Endodermal cell (in vitro differentiated cells): ENCODE measurements at regions not wholly inside any gene's neighbourhood (a gene's known extent, or its start where the extent isn't known, plus 50 kb on each side); places are given as distances from the start of the nearest gene placed in this dataset.
A peak's percentile ranks its signal among the peaks of the same experiment; 100 is the strongest.
"Not testable (repeated sequence)": the region's sequence is repeated elsewhere in the genome, so short reads cannot be mapped to it uniquely, and the experiment has no call there.

Experiments
- DNase-seq: peaks from one replicate; pipeline ENCODE4 v3.0.0-alpha.2; 2017
- H3K27ac ChIP-seq: 2 replicates; pipeline ENCODE4 v1.5.1; 2013; ENCODE audit warnings: mild to moderate bottlenecking, low read depth, low read length, moderate library complexity
- H3K27me3 ChIP-seq: 2 replicates; pipeline ENCODE4 v1.6.1; 2013; ENCODE audit warnings: mild to moderate bottlenecking, low read length, moderate library complexity; ENCODE audit not compliant: insufficient read depth, control insufficient read depth, poor library complexity, severe bottlenecking
- H3K36me3 ChIP-seq: 2 replicates; pipeline ENCODE4 v1.7.0; 2013; ENCODE audit warnings: mild to moderate bottlenecking, low read length, moderate library complexity; ENCODE audit not compliant: control insufficient read depth, insufficient read depth
- H3K4me1 ChIP-seq: one replicate; pipeline ENCODE4 v1.7.0; 2013; ENCODE audit warnings: low read length; ENCODE audit not compliant: control insufficient read depth, insufficient read depth
- H3K4me3 ChIP-seq: 2 replicates; pipeline ENCODE4 v1.5.1; 2013; ENCODE audit warnings: mild to moderate bottlenecking, low read length, moderate library complexity
- H3K9ac ChIP-seq: 2 replicates; pipeline ENCODE4 v1.6.1; 2013; ENCODE audit warnings: mild to moderate bottlenecking, low read length, moderate library complexity; ENCODE audit not compliant: poor library complexity, severe bottlenecking; ENCODE audit errors: extremely low read depth
- H3K9me3 ChIP-seq: 2 replicates; pipeline ENCODE4 v1.6.1; 2013; ENCODE audit warnings: mild to moderate bottlenecking, low read length, moderate library complexity; ENCODE audit not compliant: control insufficient read depth
- H3K27ac Mint-ChIP-seq: 2 replicates; pipeline ENCODE4 v1.8.0; 2020; ENCODE audit warnings: mixed read lengths
- H3K27me3 Mint-ChIP-seq: 2 replicates; pipeline ENCODE4 v1.8.0; 2021; ENCODE audit warnings: mild to moderate bottlenecking, mixed read lengths; ENCODE audit not compliant: insufficient read depth
- H3K36me3 Mint-ChIP-seq: 2 replicates; pipeline ENCODE4 v1.8.0; 2020; ENCODE audit warnings: low read depth, mixed read lengths
- H3K4me1 Mint-ChIP-seq: 2 replicates; pipeline ENCODE4 v1.8.0; 2020; ENCODE audit warnings: mixed read lengths
- H3K4me3 Mint-ChIP-seq: 2 replicates; pipeline ENCODE4 v1.8.0; 2020; ENCODE audit warnings: mild to moderate bottlenecking, moderate library complexity, mixed read lengths
- H3K9me3 Mint-ChIP-seq: 2 replicates; pipeline ENCODE4 v1.8.0; 2020; ENCODE audit warnings: mild to moderate bottlenecking, mixed read lengths
- WGBS, 2 experiments: methylation state at CpG; one replicate each; pipeline versions ENCODE4 v1.1.5 to v1.1.7; 2013; ENCODE audit warnings: missing lambda C conversion rate in 2 of 2, mixed read lengths in 1 of 2; ENCODE audit not compliant: insufficient coverage in 1 of 2, insufficient read length in 1 of 2; 5-methylcytosine and 5-hydroxymethylcytosine counted together
- TF ChIP-seq, protein P1 (sequence below): fragments of 200-600 bp; sonication (generic); conservative IDR thresholded peaks from 2 replicates; pipeline ENCODE4 v1.5.0; 2021; ENCODE audit warnings: antibody characterized with exemption, mild to moderate bottlenecking

DNA sequence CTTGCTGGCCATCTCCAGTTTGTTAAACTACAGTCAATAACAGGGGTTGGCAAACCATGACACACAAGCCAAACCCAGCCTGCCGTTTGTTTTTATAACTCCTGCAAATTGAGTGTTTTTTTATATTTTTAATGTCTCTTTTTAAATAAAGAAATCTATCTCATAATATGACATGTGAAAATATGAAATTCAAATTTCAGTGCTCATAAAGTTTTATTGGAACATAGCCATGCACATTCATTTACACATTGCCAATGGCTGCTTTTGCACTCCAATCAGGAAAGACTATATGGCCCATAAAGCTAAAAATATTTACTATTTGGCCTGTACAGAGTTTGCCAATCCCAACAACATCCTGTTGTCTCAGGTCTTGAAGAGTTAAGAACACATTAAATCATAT is 129.0 kb upstream of the SRSF6 start:
- no peak for DNase-seq
- H3K4me1 Mint-ChIP-seq, result peaks cover 10% of the 10 kb centered on the region
- H3K36me3 Mint-ChIP-seq, result peaks cover 2% of the 10 kb centered on the region
- H3K36me3 ChIP-seq, result no peaks in the 10 kb centered on the region
- peaks cover 11% of the 10 kb centered on the region for H3K9me3 Mint-ChIP-seq
- H3K27ac ChIP-seq, result no peak overlapping the region
- WGBS, 2 experiments, result no CpG with 5 or more reads among the region's 1 CpG
- TF ChIP-seq, protein P1, sequence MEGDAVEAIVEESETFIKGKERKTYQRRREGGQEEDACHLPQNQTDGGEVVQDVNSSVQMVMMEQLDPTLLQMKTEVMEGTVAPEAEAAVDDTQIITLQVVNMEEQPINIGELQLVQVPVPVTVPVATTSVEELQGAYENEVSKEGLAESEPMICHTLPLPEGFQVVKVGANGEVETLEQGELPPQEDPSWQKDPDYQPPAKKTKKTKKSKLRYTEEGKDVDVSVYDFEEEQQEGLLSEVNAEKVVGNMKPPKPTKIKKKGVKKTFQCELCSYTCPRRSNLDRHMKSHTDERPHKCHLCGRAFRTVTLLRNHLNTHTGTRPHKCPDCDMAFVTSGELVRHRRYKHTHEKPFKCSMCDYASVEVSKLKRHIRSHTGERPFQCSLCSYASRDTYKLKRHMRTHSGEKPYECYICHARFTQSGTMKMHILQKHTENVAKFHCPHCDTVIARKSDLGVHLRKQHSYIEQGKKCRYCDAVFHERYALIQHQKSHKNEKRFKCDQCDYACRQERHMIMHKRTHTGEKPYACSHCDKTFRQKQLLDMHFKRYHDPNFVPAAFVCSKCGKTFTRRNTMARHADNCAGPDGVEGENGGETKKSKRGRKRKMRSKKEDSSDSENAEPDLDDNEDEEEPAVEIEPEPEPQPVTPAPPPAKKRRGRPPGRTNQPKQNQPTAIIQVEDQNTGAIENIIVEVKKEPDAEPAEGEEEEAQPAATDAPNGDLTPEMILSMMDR, result no peak
- peaks cover 4% of the 10 kb centered on the region for H3K27me3 Mint-ChIP-seq
- H3K27me3 ChIP-seq, result no peaks in the 10 kb centered on the region
- H3K9ac ChIP-seq, result no peak overlapping the region
- H3K4me1 ChIP-seq, result no peaks in the 10 kb centered on the region
- H3K4me3 ChIP-seq, result no peak overlapping the region
- no peak overlapping the region for H3K27ac Mint-ChIP-seq
- no peak overlapping the region for H3K4me3 Mint-ChIP-seq
- peaks cover 2% of the 10 kb centered on the region for H3K9me3 ChIP-seq

DNA sequence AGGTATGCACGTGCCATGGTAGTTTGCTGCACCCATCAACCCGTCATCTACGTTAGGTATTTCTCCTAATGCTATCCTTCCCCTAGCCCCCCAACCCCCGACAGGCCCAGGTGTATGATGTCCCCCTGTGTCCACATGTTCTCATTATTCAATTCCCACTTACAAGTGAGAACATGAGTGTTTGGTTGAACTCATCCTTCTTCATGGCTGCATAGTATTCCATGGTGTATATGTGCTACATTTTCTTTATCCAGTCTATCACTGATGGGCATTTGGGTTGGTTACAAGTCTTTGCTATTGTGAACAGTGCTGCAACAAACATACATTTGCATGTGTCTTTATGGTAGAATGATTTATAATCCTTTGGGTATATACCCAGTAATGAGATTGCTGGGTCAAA is 130.5 kb upstream of the SRSF6 start:
- DNase-seq, H3K27ac Mint-ChIP-seq, H3K36me3 ChIP-seq, H3K4me1 ChIP-seq, H3K27ac ChIP-seq, H3K9me3 Mint-ChIP-seq, H3K27me3 ChIP-seq, H3K27me3 Mint-ChIP-seq, H3K4me3 ChIP-seq, H3K36me3 Mint-ChIP-seq, H3K9me3 ChIP-seq, H3K9ac ChIP-seq, H3K4me3 Mint-ChIP-seq: not testable (repeated sequence)
- 81 to 94% methylated on average over 3 to 4 of the region's 4 CpGs for WGBS, 2 experiments
- peaks cover 13% of the 10 kb centered on the region for H3K4me1 Mint-ChIP-seq

DNA sequence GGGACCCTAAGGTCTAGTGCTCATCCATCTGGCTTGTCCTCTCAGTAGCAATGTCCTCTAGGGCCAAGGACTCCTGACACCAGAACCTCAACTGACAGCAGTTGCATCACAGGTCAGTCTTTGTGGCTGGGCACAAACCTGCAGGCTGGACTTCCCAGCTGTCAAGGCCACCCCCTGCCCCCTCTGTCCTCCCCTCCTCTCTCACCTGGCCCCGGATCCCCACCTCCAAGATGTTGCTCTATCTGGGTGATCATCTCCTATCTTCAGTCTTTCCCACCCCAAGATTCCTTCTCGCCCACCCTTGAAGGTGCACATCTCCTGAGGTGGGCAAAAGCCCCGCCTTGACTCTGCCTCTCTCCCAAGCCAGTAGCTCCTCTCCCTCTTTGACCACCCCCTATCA is 131.8 kb upstream of the SRSF6 start:
- no peaks in the 10 kb centered on the region for H3K4me1 ChIP-seq
- Mint-ChIP-seq H3K36me3 (no peaks in the 10 kb centered on the region), H3K4me3 (no peak overlapping the region), H3K27ac (no peak overlapping the region), H3K4me1 (peaks cover 13% of the 10 kb centered on the region), H3K27me3 (no peaks in the 10 kb centered on the region), H3K9me3 (no peaks in the 10 kb centered on the region)
- DNase-seq, result no peak
- WGBS, 2 experiments, result 75% methylated on average over 3 of the region's 3 CpGs; no CpG with 5 or more reads in 1 of the 2 experiments
- H3K9ac ChIP-seq, result no peak overlapping the region
- TF ChIP-seq, protein P1, result no peak
- H3K27ac ChIP-seq, result no peak overlapping the region
- H3K9me3 ChIP-seq, result no peaks in the 10 kb centered on the region
- no peaks in the 10 kb centered on the region for H3K36me3 ChIP-seq
- H3K27me3 ChIP-seq, result no peaks in the 10 kb centered on the region
- no peak overlapping the region for H3K4me3 ChIP-seq

DNA sequence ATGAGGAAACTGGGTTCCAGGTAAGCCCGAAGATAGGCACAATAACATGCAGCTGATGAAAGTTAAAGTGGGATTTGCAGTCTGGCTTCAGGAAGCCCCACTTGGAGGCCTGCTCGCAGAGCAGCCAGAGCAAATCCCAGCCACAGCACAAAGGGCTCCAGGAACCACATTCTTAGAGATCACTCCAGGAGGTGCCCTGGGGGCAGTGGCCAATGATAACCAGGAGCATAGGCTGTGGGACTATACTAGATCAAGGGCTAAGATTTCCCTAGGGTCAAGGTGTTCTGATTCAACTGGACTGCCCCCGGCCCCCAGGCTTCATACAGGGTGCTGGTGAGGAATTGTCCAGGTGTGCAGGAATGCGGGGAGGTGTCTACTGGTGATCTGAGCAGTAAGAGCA is 133.9 kb upstream of the PTPRT start:
- WGBS, 2 experiments, result 93 to 100% methylated on average over 1 to 4 of the region's 4 CpGs
- Mint-ChIP-seq H3K27ac (no peak overlapping the region), H3K27me3 (no peaks in the 10 kb centered on the region), H3K9me3 (no peaks in the 10 kb centered on the region), H3K4me1 (peaks cover 8% of the 10 kb centered on the region), H3K36me3 (no peaks in the 10 kb centered on the region), H3K4me3 (no peak overlapping the region)
- Histone ChIP-seq H3K4me1 (no peaks in the 10 kb centered on the region), H3K9me3 (no peaks in the 10 kb centered on the region), H3K4me3 (no peak overlapping the region), H3K27ac (no peak overlapping the region), H3K36me3 (no peaks in the 10 kb centered on the region), H3K27me3 (no peaks in the 10 kb centered on the region), H3K9ac (no peak overlapping the region)
- DNase-seq, result peak; percentile 69
- TF ChIP-seq, protein P1, result no peak
